GM21526 (cell line): ENCODE measurements at regions not wholly inside any gene's neighbourhood (a gene's known extent, or its start where the extent isn't known, plus 50 kb on each side); places are given as distances from the start of the nearest gene placed in this dataset.
"Not testable (repeated sequence)": the region's sequence is repeated elsewhere in the genome, so short reads cannot be mapped to it uniquely, and the experiment has no call there.

Experiments used
- ATAC-seq: cut with Tn5 transposase; IDR thresholded peaks from one replicate; pipeline ENCODE4 v1.9.1; 2021; ENCODE audit warnings: moderate library complexity; ENCODE audit not compliant: unreplicated experiment, low FRiP score

DNA sequence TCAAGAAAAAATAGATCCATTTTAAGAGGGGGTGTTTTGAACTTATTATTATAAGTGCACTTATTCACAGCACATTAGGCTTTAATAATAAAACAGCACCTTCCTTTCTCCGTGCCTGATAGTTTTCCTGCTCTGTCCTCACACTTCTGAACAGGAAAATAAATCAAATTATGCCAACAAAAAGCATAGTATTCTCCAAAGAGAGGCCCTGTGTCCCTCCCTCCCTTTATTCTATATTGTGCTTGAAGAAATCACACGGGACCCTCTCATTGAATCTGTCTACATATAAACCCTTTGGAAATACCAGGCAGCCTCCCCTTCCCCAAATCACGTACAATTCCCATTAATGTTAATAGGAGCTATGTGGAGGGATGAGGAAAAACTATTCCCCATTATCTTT is 462.9 kb upstream of the NRSN1 start:
- no peak for ATAC-seq

DNA sequence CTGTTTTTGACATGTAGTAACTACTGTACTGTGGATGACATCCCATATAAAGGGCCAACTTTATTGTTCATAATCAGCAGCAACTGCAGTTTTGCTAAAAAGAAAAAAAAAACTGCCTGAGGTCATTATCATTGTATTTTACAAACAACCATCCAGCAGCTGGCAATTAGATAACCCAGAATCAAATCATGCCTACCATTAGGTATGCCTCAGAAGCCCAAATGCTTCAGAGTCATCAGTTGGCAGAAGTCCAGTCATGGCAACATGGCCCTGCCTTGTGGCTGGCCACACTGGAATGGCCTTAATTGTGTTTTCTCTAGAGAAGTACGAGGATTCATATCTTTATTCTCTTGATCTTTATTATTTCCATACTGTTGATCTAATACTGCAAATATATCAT is 462.4 kb upstream of the NRSN1 start:
- no peak for ATAC-seq

DNA sequence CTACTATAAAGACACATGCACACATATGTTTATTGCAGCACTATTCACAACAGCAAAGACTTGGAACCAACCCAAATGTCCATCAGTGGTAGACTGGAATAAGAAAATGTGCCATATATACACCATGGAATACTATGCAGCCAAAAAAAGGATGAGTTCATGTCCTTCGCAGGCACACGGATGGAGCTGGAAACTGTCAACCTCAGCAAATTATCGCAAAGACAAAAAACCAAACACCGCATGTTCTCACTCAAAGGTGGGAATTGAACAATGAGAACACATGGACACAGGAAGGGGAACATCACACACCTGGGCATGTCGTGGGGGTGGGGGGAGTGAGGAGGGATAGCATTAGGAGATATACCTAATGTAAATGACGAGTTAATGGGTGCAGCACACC is 460.1 kb upstream of the NRSN1 start:
- ATAC-seq, result not testable (repeated sequence)

DNA sequence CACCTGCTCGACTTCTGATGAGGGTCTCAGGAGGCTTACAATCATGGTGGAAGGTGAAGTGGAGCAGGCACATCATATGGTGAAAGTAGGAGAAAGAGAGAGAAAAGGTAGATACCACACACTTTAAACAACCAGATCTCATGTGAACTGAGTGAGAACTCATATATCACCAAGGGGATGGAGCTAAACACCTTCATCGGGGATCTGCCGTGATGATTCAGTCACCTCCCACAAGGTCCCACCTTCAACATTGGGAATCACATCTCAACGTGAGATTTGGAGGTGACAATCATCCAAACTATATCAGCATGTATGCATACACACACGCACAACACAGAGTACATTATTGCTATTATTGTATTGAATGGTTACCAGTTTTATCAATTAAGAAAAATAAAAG is 453.3 kb upstream of the NRSN1 start:
- no peak for ATAC-seq

DNA sequence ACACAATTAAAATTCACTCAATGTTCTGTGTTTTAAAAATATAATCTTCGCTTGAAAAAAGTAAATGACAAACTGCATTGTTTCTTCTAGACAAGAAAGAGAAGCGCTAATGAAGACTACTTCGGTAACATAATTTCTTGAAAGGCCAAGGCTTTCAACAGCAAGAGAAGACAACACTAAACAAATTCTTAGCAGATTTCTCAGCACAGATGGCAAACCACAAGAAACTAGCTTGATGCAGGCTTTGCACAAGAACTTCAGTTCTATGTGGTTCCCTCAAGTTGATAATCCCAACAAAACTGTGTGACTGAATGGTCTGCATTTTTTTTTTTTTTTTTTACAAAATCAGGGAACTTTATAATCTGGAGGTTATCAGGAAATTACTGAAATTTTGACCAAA is 447.4 kb upstream of the NRSN1 start:
- ATAC-seq, result no peak

DNA sequence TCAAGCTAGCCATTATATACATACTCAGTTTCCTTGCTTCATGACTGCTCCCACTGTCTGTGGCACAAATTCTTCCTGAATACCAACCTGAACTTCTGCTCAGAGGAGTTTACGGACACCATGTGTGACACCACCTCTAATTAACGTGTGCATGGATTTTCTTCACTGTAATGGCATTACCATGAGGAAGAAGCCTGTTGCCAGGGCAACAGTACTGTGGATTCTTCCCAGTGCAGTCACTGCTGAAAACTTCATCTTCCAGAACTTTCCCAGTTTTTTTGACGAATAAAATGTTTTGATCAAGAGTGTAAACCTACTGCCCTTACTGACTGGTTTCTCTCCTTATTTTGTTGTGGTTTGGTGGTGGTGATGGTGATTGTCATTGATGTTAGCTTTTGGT is 444.3 kb upstream of the NRSN1 start:
- ATAC-seq, result no peak

DNA sequence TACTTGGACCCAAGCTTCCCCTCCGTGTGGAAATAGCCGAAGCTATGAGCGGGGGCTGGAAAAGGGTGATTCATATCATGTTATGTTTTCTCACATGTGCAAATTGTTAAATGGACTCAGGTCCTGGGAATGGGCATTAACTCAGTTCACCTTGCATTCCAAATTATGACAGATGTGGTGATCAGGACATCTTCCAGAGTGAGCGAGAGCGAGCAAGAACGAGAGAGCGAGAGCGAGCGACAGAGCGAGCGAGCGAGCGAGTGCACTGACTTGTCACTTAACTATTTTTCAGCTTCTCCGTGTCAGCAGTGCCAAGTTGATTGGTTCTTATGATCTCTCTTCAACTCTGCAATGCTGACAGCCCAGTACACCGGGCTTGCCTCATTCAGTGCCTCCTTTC is 437.4 kb upstream of the NRSN1 start:
- ATAC-seq, result no peak

DNA sequence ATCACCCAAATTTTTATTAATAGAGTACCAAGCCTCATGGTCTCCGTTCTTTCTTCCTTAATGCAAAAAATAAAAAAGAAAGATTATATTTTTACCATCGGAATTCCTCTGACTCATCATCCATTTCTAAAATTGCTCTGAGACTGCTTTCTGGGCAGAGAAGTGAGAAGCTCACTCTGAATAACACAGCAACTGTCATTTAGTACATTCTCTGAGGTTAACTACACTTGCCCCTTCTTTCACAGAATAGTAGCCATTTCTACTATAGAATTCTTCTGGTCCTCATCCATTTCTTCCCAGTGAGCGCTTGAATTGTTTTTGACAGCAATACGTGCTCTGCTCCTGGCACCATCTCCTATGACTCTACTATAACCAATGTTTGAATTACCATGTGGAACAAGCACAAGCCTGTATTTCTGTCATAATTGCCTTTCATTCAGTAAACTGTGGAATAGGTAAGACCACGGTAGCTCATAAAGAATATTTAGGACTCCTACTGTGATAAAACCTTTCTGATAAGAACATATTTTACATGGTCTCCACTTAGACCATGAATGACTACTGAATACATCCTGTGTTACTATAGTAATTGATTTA is 435.5 kb upstream of the NRSN1 start:
- no peak for ATAC-seq

DNA sequence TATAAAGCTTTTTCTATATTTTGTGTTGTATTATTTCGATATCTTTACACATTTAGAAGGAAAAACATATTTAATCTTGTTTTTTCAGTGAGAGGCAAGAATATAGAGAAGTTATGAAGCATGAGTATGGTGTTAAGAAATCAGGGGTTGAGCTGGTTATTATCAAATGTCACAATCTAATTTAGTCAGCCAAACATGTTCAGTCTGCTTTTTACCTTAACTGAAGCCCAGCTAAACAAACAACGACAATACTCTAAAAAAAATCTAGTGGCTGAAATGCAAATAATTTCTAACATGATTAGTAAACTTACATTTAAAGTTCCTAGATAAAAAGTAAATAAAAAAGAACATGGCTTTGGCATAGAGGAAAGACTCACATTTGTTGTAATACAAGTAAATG is 433.8 kb upstream of the NRSN1 start:
- ATAC-seq, result no peak

DNA sequence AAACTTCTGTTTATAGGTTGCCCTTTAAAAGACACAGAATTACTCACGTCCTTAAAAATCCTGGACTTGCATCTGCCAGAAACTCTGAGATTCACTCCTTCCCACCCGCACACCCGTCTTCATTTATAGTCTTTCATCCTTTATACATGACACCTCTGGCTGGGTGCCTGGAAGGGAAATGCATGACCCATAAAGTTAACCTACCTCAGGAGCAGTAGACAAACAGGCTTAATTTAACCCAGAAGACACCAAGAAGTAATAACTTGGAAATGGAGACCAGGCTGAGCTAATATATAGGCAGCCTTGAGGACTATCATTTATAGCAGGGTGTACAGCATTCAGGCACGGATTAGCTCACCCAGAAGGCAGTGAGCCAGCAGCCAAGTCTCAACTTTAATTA is 429.0 kb upstream of the NRSN1 start:
- no peak for ATAC-seq

DNA sequence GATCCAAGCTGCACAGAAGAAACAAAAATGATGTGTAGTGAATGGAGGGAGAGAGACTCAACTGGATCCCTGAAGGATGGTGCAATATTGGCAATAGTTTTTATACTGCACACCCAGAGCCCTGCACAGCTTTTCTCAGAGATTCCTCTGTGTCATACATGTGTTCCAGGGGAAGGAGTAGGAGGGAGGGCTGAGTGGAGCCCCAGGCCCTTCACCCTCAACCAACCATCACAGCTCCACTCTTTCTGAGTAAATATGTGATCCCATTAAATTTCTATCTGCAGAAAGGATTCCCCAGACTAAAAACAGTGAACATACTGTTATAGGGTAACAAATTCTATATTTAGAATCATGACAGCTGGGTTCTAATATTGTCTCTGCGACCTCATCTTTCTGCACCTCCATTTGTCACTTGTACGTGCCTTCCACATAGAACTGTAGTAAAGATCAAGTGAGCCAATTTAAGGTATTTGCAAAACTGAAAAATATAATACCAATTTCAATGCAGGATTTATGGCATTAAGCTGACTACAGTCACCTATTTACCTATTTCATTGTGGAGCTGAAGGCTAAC is 421.4 kb upstream of the NRSN1 start:
- no peak for ATAC-seq

DNA sequence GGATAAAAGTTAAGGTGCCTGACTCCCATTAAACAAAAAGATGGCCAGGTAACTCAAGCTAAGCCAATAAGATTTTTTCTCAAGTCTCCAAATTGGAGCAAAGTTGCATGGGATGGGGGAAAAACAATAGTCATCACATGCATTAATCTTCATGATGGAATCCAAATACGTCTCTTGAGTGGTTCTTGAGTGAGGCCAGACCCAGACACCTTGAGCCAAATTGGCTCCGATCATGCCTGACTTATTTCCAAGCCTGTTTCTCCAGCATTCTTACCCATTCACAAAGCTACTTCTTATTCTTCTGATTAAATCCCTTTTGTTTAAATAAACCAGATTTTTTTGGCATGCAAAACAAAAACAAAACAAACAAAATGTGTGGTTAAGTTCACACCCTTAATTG is 420.3 kb upstream of the NRSN1 start:
- no peak for ATAC-seq

DNA sequence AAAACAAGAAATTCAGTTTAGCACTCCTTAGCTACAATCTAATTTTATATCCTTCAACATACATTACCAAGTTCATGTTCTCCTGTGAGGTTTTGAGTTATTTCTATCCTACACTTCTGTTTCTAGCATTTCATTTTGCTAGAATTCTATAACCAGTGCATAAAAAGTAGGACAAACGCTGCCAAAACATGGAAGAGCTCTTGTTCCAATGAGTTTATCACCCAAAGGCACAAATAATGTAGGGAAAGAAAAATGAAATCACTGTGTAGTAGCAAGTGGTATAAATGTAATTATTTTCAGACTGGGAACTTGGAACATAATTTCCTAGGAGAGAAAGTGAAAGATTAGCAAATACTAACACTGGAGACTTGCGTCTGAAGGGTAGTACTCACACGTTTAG is 413.3 kb upstream of the NRSN1 start:
- no peak for ATAC-seq

DNA sequence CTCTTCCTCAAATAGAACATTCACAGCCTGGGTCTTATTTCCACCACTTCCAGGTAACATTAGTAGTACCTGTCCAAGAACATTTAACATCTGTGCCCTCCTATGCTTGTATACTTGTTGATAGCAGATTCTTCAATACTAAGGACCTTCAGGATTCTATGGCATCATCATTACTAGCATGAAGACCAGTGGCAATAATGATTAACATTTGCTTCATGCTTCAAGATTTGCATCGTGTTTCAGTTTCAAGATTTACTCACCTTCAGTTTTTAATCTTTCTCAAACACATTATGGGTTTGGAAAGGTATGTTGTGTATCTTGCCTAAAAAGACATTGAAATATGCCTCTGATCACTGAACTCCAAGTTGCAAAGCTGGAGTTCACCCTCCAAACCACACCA is 412.8 kb upstream of the NRSN1 start:
- ATAC-seq, result no peak

DNA sequence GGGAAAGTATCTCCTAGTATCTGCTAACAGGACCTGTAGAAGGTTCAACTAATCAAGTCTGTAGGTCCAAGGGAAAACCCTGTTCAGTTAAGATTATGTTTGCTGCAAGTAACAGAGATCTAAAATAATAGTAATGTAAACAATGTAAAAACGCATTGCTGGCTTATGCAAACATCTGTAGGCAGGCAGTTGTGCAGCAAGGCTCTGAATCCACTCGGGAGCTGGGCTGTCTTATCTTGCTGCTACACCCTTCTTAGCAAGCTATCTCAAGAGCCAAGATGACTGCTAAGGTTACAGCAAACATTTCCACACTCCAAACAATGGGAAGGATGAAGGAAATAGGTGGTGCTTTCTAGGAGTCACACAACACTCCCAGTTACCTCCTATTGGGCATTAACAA is 397.3 kb upstream of the NRSN1 start:
- ATAC-seq, result no peak

DNA sequence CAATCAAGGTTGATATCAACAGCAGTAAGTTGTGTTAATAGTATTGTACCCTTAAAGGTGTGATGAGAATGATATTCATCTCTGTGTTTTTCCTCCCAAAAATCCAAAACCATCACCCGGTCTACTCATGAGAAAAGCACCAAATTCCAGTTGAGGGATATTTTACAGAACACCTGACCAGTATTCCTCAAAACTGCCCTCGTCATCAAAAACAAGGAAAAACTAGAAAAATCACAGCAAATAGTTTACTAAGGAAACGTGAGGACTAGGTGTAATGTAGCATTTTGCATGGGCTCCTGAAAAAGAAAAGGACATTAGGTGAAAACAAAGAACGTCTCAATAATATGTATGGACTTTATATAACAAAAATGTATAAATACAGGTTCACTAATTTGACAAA is 394.4 kb upstream of the NRSN1 start:
- no peak for ATAC-seq

DNA sequence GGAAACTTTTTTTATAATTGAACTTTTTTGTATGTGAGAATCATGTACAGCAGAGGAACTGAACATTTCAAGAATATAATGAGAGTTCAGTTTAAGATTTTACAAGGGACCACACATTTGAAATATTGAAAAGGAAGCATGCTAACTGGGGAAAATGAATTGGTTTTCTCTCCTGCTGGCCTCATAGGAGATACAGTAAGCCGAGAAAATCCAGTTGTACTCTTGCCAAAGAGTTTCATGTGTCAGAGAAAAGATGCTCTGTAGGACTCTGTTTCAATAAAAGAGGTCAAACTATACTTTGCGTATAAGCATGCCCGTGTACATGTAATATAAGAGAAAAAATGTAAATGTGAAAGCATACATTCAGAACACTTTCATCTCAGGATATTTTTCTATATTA is 393.5 kb upstream of the NRSN1 start:
- ATAC-seq, result no peak

DNA sequence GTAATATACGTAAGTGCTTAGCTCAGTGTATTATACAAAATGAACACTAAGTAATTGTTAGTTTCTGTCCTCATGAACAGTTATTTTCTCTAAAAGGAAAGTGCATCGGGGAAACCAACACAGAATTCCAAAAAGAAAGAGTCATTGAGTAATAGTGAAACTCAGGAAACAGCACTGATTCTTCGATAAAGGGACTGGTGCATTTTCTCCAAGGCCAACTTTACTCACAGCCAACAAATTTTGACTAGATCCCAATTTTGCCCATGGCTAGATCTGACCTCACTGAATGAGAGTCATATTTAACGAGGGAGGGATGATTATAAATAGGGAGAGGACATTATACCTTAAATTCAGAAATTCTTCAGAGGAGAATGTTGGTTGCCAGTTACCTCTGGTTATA is 390.9 kb upstream of the NRSN1 start:
- no peak for ATAC-seq

DNA sequence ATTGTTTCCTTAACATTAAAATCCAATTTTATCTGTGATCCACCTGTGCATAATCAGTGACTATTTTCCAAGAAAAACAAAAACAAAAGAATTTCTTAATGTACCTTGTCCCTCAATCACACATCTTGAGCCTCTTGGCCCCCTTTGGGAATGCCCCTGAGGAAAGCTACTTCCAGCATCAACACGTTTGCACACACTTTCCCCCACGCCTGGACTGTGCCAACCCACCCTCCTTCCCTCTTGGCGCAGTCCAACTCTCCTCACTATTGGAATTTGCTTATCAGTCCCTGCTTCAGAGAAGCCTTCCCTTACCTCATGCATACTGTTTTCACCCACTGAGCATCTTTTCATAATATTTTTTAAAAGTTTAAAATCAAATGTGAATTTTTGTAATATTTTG is 389.4 kb upstream of the NRSN1 start:
- ATAC-seq, result no peak

DNA sequence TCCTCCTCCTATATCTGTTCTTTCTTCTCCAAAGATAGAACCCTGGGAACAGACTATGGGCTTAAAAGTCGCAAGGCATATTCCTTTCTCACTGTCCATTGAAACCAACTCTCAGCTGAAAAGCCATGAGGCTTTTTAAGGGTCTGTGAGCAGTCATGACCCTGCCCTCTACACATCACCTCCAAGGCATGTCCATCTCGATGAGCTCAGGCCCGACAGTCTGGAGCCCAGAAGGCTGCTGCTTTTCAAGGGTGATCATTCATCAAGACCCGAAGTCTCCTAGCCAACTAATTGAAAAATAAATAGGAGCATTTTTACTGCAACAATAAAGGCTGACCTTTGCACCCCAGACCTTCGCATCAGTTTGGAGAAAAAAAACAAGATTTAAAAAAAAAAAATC is 378.8 kb upstream of the NRSN1 start:
- ATAC-seq, result no peak

DNA sequence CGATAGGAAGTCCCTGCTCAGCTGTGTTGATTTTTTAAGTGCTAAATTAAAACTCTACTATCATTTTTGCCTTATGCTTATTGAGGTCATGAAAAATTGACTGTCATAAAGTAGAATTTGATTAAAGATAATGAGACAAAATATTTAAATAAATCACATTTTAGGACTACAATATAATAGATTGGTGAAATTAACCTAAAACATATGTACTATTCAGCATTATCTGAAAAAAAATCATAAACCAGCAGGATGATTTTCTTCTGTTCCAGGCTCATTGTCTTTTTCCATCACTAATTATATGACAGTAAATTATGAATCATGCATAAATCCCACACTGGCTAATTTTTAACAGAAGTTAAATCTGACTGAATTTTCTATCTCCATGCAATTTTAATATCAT is 373.6 kb upstream of the NRSN1 start:
- ATAC-seq, result no peak

DNA sequence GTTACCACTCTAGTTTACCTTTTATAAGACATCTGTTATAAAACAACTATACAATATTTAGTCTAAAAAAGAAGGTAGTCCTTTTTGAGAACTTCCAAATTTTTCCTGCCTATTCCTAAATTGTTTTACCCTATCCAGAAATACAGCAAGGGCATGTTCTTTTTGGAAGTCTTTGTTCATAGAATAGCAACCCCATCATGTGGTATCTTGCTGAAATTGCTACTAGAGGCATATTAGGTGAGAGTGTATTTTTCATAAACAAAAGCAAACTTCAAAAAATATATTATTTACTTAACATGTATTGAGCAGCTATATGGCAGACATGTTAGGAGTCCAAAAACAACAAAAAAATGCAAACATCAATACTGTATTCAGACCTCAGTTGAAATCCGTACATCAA is 371.8 kb upstream of the NRSN1 start:
- ATAC-seq, result no peak

DNA sequence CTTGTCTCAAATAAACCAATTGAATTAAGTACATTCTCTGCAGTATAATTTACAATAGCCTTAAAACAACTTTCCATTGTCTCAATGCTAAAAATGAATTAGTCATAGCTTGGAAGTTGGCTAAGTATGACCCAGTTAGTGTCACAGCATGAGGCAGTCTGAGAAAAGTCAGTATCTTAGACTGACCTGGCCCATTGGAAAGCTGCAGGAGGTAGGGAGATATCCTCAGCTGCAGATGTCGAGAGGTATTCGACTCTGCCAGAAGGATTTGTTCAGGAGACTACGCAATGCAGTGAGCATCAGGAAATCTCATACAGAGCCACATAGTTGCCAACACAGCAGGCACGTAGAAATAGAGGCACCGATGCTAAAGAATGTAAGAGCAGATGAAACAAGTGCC is 350.9 kb upstream of the NRSN1 start:
- no peak for ATAC-seq
